ENCODE measurements at regions not wholly inside any gene's neighbourhood (a gene's known extent, or its start where the extent isn't known, plus 50 kb on each side); places are given as distances from the start of the nearest gene placed in this dataset.
"Not testable (repeated sequence)": the region's sequence is repeated elsewhere in the genome, so short reads cannot be mapped to it uniquely, and the experiment has no call there.

GRCh38 chr1:4486408-4487120, 167.8 kb upstream of the AJAP1 start:
- DNase-seq = no peak

- no peak for DNase-seq
Measured at GRCh38 chr1:4488018-4488417, 166.4 kb upstream of the AJAP1 start.

- DNase-seq = no peak
Measured at GRCh38 chr1:4489486-4489885, 164.9 kb upstream of the AJAP1 start.

- not testable (repeated sequence) for DNase-seq
Measured at GRCh38 chr1:4489992-4490391, 164.4 kb upstream of the AJAP1 start.

- peak; percentile 65 for DNase-seq
Measured at GRCh38 chr1:4494027-4494426, 160.4 kb upstream of the AJAP1 start.

GRCh38 chr1:4494558-4494957, 159.9 kb upstream of the AJAP1 start:
- DNase-seq = no peak

- DNase-seq = no peak
Measured at GRCh38 chr1:4495809-4496208, 158.6 kb upstream of the AJAP1 start.

- DNase-seq = no peak
Measured at GRCh38 chr1:4500441-4500840, 154.0 kb upstream of the AJAP1 start.

GRCh38 chr1:4506591-4506990, 147.8 kb upstream of the AJAP1 start:
- no peak for DNase-seq

GRCh38 chr1:4509206-4509605, 145.2 kb upstream of the AJAP1 start:
- no peak for DNase-seq

GRCh38 chr1:4510276-4510691, 144.1 kb upstream of the AJAP1 start:
- no peak for DNase-seq

- no peak for DNase-seq
Measured at GRCh38 chr1:4511374-4511773, 143.0 kb upstream of the AJAP1 start.

- peak; percentile 84 for DNase-seq
Measured at GRCh38 chr1:4512636-4513035, 141.8 kb upstream of the AJAP1 start.

GRCh38 chr1:4513685-4514084, 140.7 kb upstream of the AJAP1 start:
- no peak for DNase-seq

- DNase-seq = no peak
Measured at GRCh38 chr1:4515727-4516289, 138.6 kb upstream of the AJAP1 start.

GRCh38 chr1:4516596-4516995, 137.8 kb upstream of the AJAP1 start:
- DNase-seq = no peak

- no peak for DNase-seq
Measured at GRCh38 chr1:4517186-4517954, 137.0 kb upstream of the AJAP1 start.

GRCh38 chr1:4518621-4519020, 135.8 kb upstream of the AJAP1 start:
- DNase-seq = no peak

GRCh38 chr1:4519954-4520353, 134.5 kb upstream of the AJAP1 start:
- no peak for DNase-seq

GRCh38 chr1:4523551-4523950, 130.9 kb upstream of the AJAP1 start:
- DNase-seq = no peak

GRCh38 chr1:4526747-4527146, 127.7 kb upstream of the AJAP1 start:
- DNase-seq = no peak

- DNase-seq = no peak
Measured at GRCh38 chr1:4527819-4528218, 126.6 kb upstream of the AJAP1 start.

GRCh38 chr1:4528590-4528989, 125.8 kb upstream of the AJAP1 start:
- no peak for DNase-seq
